ENCODE measurements at regions not wholly inside any gene's neighbourhood (a gene's known extent, or its start where the extent isn't known, plus 50 kb on each side); places are given as distances from the start of the nearest gene placed in this dataset.
A peak's percentile ranks its signal among the peaks of the same experiment; 100 is the strongest.

GRCh38 chr10:128854204-128854603 lies 612.8 kb upstream of the MGMT start:
- WGBS: 96% methylated on average over 1 of the region's 1 CpG
- peak overlapping the region; percentile 39 for H3K27ac ChIP-seq (ENCODE audit: low read length)
- intact Hi-C loops (cut with DNase I): loop anchor here in 1 of 4 donors (10.0 kb wide), 1 partner anchor 219 kb away; no protein-coding TSS in a partner anchor
- no peak overlapping the region for H3K4me3 ChIP-seq (ENCODE audit: low read length)
- ATAC-seq: no peak
- peaks cover 12% of the 10 kb centered on the region for H3K4me1 ChIP-seq (ENCODE audit: control insufficient read depth, insufficient read depth, low read length)
- H3K27me3 ChIP-seq (ENCODE audit: control insufficient read depth, insufficient read depth): no peaks in the 10 kb centered on the region
- no peaks in the 10 kb centered on the region for H3K9me3 ChIP-seq (ENCODE audit: control insufficient read depth, low read length)
- no peak for DNase-seq

GRCh38 chr10:128854963-128855362 lies 612.1 kb upstream of the MGMT start:
- peak; percentile 92 to 97 (median 95) for DNase-seq
- H3K27me3 ChIP-seq (ENCODE audit: control insufficient read depth, insufficient read depth): no peaks in the 10 kb centered on the region
- no peaks in the 10 kb centered on the region for H3K9me3 ChIP-seq (ENCODE audit: control insufficient read depth, low read length)
- peak; percentile 98 to 99 for ATAC-seq
- no peak overlapping the region for H3K27ac ChIP-seq (ENCODE audit: low read length)
- WGBS: 13% methylated on average over 5 of the region's 5 CpGs
- intact Hi-C loops (cut with DNase I): loop anchor here in 1 of 4 donors (10.0 kb wide), 1 partner anchor 220 kb away; no protein-coding TSS in a partner anchor
- peaks cover 12% of the 10 kb centered on the region for H3K4me1 ChIP-seq (ENCODE audit: control insufficient read depth, insufficient read depth, low read length)
- H3K4me3 ChIP-seq (ENCODE audit: low read length): no peak overlapping the region

- intact Hi-C loops (cut with DNase I): loop anchor here in 1 of 4 donors (10.0 kb wide), 1 partner anchor 221 kb away; no protein-coding TSS in a partner anchor
- no peaks in the 10 kb centered on the region for H3K9me3 ChIP-seq (ENCODE audit: control insufficient read depth, low read length)
- no peak overlapping the region for H3K4me3 ChIP-seq (ENCODE audit: low read length)
- H3K27ac ChIP-seq (ENCODE audit: low read length): peak overlapping the region; percentile 19
- DNase-seq (peak; percentile 33 to 82 (median 72)), ATAC-seq (peak in 1 of 2 donors; percentile 43)
- H3K4me1 ChIP-seq (ENCODE audit: control insufficient read depth, insufficient read depth, low read length): peaks cover 12% of the 10 kb centered on the region
- 62% methylated on average over 14 of the region's 14 CpGs for WGBS
- no peaks in the 10 kb centered on the region for H3K27me3 ChIP-seq (ENCODE audit: control insufficient read depth, insufficient read depth)
Observed at GRCh38 chr10:128855618-128856428, 611.2 kb upstream of the MGMT start.

GRCh38 chr10:128859738-128860386 lies 607.2 kb upstream of the MGMT start:
- no peak for DNase-seq
- Histone ChIP-seq H3K4me1 (ENCODE audit: control insufficient read depth, insufficient read depth, low read length) (peaks cover 6% of the 10 kb centered on the region), H3K4me3 (ENCODE audit: low read length) (no peak overlapping the region), H3K27me3 (ENCODE audit: control insufficient read depth, insufficient read depth) (no peaks in the 10 kb centered on the region), H3K27ac (ENCODE audit: low read length) (no peak overlapping the region), H3K9me3 (ENCODE audit: control insufficient read depth, low read length) (no peaks in the 10 kb centered on the region)
- 76% methylated on average over 8 of the region's 8 CpGs for WGBS
- ATAC-seq: no peak
- intact Hi-C loops (cut with DNase I): loop anchor here in 2 of 4 donors (10.0 kb wide), 1 partner anchor 225 kb away; no protein-coding TSS in a partner anchor

GRCh38 chr10:128860574-128860973 lies 606.5 kb upstream of the MGMT start:
- ATAC-seq (no peak), DNase-seq (no peak)
- Histone ChIP-seq H3K9me3 (ENCODE audit: control insufficient read depth, low read length) (no peaks in the 10 kb centered on the region), H3K27me3 (ENCODE audit: control insufficient read depth, insufficient read depth) (no peaks in the 10 kb centered on the region), H3K27ac (ENCODE audit: low read length) (no peak overlapping the region), H3K4me3 (ENCODE audit: low read length) (no peak overlapping the region), H3K4me1 (ENCODE audit: control insufficient read depth, insufficient read depth, low read length) (peaks cover 5% of the 10 kb centered on the region)
- 81% methylated on average over 9 of the region's 9 CpGs for WGBS
- intact Hi-C loops (cut with DNase I): loop anchor here in 1 of 4 donors (10.0 kb wide), 1 partner anchor 226 kb away; no protein-coding TSS in a partner anchor

GRCh38 chr10:128861018-128861901 lies 605.8 kb upstream of the MGMT start:
- intact Hi-C loops (cut with DNase I): loop anchor here in 1 of 4 donors (10.0 kb wide), 1 partner anchor 226 kb away; no protein-coding TSS in a partner anchor
- H3K4me1 ChIP-seq (ENCODE audit: control insufficient read depth, insufficient read depth, low read length): no peaks in the 10 kb centered on the region

GRCh38 chr10:128863411-128863810 lies 603.6 kb upstream of the MGMT start:
- ATAC-seq: no peak

More at GRCh38 chr10:128861018-128861901, 605.8 kb upstream of the MGMT start:
- H3K4me3 ChIP-seq (ENCODE audit: low read length): no peak overlapping the region
- 95% methylated on average over 15 of the region's 15 CpGs for WGBS
- H3K9me3 ChIP-seq (ENCODE audit: control insufficient read depth, low read length): no peaks in the 10 kb centered on the region
- H3K27ac ChIP-seq (ENCODE audit: low read length): no peak overlapping the region
- H3K27me3 ChIP-seq (ENCODE audit: control insufficient read depth, insufficient read depth): no peaks in the 10 kb centered on the region
- ATAC-seq: no peak
- DNase-seq: no peak

GRCh38 chr10:128863823-128864405 lies 603.1 kb upstream of the MGMT start:
- intact Hi-C loops (cut with DNase I): loop anchor here in 1 of 4 donors (10.0 kb wide), 1 partner anchor 229 kb away; no protein-coding TSS in a partner anchor
- no peak overlapping the region for H3K27ac ChIP-seq (ENCODE audit: low read length)
- DNase-seq (no peak), ATAC-seq (no peak)
- no peaks in the 10 kb centered on the region for H3K9me3 ChIP-seq (ENCODE audit: control insufficient read depth, low read length)
- WGBS: 95% methylated on average over 8 of the region's 8 CpGs
- H3K27me3 ChIP-seq (ENCODE audit: control insufficient read depth, insufficient read depth): no peaks in the 10 kb centered on the region
- no peak overlapping the region for H3K4me3 ChIP-seq (ENCODE audit: low read length)
- no peaks in the 10 kb centered on the region for H3K4me1 ChIP-seq (ENCODE audit: control insufficient read depth, insufficient read depth, low read length)

More at GRCh38 chr10:128863411-128863810, 603.6 kb upstream of the MGMT start:
- no peak overlapping the region for H3K27ac ChIP-seq (ENCODE audit: low read length)
- DNase-seq: no peak
- H3K9me3 ChIP-seq (ENCODE audit: control insufficient read depth, low read length): no peaks in the 10 kb centered on the region
- 93% methylated on average over 6 of the region's 6 CpGs for WGBS
- intact Hi-C loops (cut with DNase I): loop anchor here in 1 of 4 donors (10.0 kb wide), 1 partner anchor 229 kb away; no protein-coding TSS in a partner anchor
- no peaks in the 10 kb centered on the region for H3K27me3 ChIP-seq (ENCODE audit: control insufficient read depth, insufficient read depth)
- H3K4me3 ChIP-seq (ENCODE audit: low read length): no peak overlapping the region
- no peaks in the 10 kb centered on the region for H3K4me1 ChIP-seq (ENCODE audit: control insufficient read depth, insufficient read depth, low read length)

- intact Hi-C loops (cut with DNase I): loop anchor here in 1 of 4 donors (10.0 kb wide), 1 partner anchor 230 kb away; no protein-coding TSS in a partner anchor
- no peak for DNase-seq
- H3K4me1 ChIP-seq (ENCODE audit: control insufficient read depth, insufficient read depth, low read length): no peaks in the 10 kb centered on the region
- H3K4me3 ChIP-seq (ENCODE audit: low read length): no peak overlapping the region
- no peak for ATAC-seq
- H3K9me3 ChIP-seq (ENCODE audit: control insufficient read depth, low read length): no peaks in the 10 kb centered on the region
- no peaks in the 10 kb centered on the region for H3K27me3 ChIP-seq (ENCODE audit: control insufficient read depth, insufficient read depth)
- no peak overlapping the region for H3K27ac ChIP-seq (ENCODE audit: low read length)
- 96% methylated on average over 13 of the region's 13 CpGs for WGBS
Observed at GRCh38 chr10:128864554-128865295, 602.3 kb upstream of the MGMT start.
